ENCODE measurements at regions not wholly inside any gene's neighbourhood (a gene's known extent, or its start where the extent isn't known, plus 50 kb on each side); places are given as distances from the start of the nearest gene placed in this dataset.

DNA sequence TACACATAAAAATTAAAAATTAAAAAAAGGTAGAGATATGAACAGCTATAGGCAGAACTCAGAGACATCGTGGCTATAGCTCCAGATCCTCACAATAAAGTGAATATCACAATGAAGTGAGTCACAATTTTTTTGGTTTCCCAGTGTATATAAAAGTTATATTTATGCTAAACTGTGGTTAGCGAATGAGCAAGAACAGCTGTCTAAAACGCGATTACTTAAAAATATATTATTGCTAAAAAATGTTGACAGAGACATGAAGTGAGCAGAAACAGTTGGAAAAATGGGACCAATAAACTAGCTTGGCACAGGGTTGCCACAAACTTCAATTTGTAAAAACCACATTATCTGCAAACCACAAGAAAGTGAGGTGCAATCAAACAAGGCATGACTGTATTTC is 551.7 kb upstream of the NETO1 start:
- H3K36me3 ChIP-seq (ENCODE audit: insufficient read depth in 1 of 2, low read depth in 1 of 2) = no peaks in the 10 kb centered on the region
- H3K27me3 ChIP-seq (ENCODE audit: insufficient read depth in 3 of 3, low read length in 2 of 3) = no peaks in the 10 kb centered on the region
- H3K4me1 ChIP-seq = no peaks in the 10 kb centered on the region
- H3K4me3 ChIP-seq = no peak overlapping the region
- TF ChIP-seq, protein P1, sequence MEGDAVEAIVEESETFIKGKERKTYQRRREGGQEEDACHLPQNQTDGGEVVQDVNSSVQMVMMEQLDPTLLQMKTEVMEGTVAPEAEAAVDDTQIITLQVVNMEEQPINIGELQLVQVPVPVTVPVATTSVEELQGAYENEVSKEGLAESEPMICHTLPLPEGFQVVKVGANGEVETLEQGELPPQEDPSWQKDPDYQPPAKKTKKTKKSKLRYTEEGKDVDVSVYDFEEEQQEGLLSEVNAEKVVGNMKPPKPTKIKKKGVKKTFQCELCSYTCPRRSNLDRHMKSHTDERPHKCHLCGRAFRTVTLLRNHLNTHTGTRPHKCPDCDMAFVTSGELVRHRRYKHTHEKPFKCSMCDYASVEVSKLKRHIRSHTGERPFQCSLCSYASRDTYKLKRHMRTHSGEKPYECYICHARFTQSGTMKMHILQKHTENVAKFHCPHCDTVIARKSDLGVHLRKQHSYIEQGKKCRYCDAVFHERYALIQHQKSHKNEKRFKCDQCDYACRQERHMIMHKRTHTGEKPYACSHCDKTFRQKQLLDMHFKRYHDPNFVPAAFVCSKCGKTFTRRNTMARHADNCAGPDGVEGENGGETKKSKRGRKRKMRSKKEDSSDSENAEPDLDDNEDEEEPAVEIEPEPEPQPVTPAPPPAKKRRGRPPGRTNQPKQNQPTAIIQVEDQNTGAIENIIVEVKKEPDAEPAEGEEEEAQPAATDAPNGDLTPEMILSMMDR (IDR thresholded peaks at IDR 0.05) = no peak
- no peaks in the 10 kb centered on the region for H3K9me3 ChIP-seq
- DNase-seq (no peak), ATAC-seq (no peak)
- H3K27ac ChIP-seq = no peak overlapping the region
- 82 to 88% (median 87%) methylated on average over 4 of the region's 4 CpGs for WGBS, 3 donors
- intact Hi-C loops (cut with DNase I) = no loop called here

- 78 to 93% (median 83%) methylated on average over 4 of the region's 4 CpGs for WGBS, 3 donors
- TF ChIP-seq, protein P1 (IDR thresholded peaks at IDR 0.05) = no peak
- H3K27me3 ChIP-seq (ENCODE audit: insufficient read depth in 3 of 3, low read length in 2 of 3) = no peaks in the 10 kb centered on the region
- no peak overlapping the region for H3K27ac ChIP-seq
- no peaks in the 10 kb centered on the region for H3K4me1 ChIP-seq
- no peaks in the 10 kb centered on the region for H3K36me3 ChIP-seq (ENCODE audit: insufficient read depth in 1 of 2, low read depth in 1 of 2)
- no peaks in the 10 kb centered on the region for H3K9me3 ChIP-seq
- DNase-seq (no peak), ATAC-seq (no peak)
- no peak overlapping the region for H3K4me3 ChIP-seq
- intact Hi-C loops (cut with DNase I) = no loop called here
Measured at GRCh38 chr18:73414598-73414997, 546.8 kb upstream of the NETO1 start.

- 96 to 100% (median 100%) methylated on average over 1 of the region's 1 CpG for WGBS, 3 donors
- intact Hi-C loops (cut with DNase I) = no loop called here
- Histone ChIP-seq H3K36me3 (ENCODE audit: insufficient read depth in 1 of 2, low read depth in 1 of 2) (no peaks in the 10 kb centered on the region), H3K9me3 (no peaks in the 10 kb centered on the region), H3K4me3 (no peak overlapping the region), H3K4me1 (no peaks in the 10 kb centered on the region), H3K27ac (no peak overlapping the region), H3K27me3 (ENCODE audit: insufficient read depth in 3 of 3, low read length in 2 of 3) (no peaks in the 10 kb centered on the region)
- TF ChIP-seq, protein P1 (IDR thresholded peaks at IDR 0.05) = no peak
- DNase-seq = no peak
- ATAC-seq = no peak
Measured at GRCh38 chr18:73414069-73414468, 546.3 kb upstream of the NETO1 start.

DNA sequence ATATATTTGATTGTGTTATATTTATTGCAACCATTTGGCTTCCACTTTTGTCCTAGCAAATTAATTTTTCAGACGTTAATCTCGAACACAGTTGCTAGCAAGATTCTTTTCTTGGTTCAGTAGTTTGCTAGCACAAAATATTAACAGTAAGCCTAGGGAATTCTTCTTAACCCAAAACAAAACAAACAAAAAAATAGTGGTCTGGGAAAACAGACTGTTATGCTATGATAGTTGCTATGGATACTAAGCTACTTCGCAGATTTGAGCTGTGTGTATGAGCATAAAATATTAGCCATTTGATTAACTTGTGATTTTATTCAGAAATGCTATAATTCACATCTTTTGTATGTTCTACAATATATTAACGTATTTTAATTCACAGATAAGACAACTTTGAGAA is 541.5 kb upstream of the NETO1 start:
- intact Hi-C loops (cut with DNase I) = no loop called here
- Histone ChIP-seq H3K27ac (no peak overlapping the region), H3K9me3 (no peaks in the 10 kb centered on the region), H3K27me3 (ENCODE audit: insufficient read depth in 3 of 3, low read length in 2 of 3) (no peaks in the 10 kb centered on the region), H3K4me3 (no peak overlapping the region), H3K36me3 (ENCODE audit: insufficient read depth in 1 of 2, low read depth in 1 of 2) (no peaks in the 10 kb centered on the region), H3K4me1 (no peaks in the 10 kb centered on the region)
- no peak for DNase-seq
- WGBS, 3 donors = 49 to 50% (median 50%) methylated on average over 4 of the region's 4 CpGs
- no peak for ATAC-seq
- TF ChIP-seq, protein P1 (IDR thresholded peaks at IDR 0.05) = no peak

DNA sequence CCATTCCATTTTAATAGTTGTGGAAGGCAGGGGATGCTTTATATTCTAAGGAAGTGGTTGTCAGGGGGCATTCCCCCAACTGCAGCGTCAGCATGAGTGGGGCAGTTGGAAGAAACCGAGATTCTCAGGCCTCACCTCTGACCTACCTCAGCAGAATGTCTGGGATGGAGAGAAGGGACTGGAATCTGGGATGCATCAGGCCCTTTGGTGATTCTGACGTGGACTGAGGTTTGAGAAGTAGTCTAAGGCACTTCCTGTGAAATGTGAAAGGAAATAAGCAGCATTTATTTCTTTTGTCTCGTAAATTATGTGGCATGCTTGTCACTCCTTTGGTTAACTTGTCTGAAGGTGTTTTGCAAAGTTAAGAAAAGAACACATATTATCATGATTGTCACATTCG is 540.7 kb upstream of the NETO1 start:
- Histone ChIP-seq H3K36me3 (ENCODE audit: insufficient read depth in 1 of 2, low read depth in 1 of 2) (no peaks in the 10 kb centered on the region), H3K9me3 (no peaks in the 10 kb centered on the region), H3K4me1 (no peaks in the 10 kb centered on the region), H3K4me3 (no peak overlapping the region), H3K27me3 (ENCODE audit: insufficient read depth in 3 of 3, low read length in 2 of 3) (no peaks in the 10 kb centered on the region), H3K27ac (no peak overlapping the region)
- TF ChIP-seq, protein P1 (IDR thresholded peaks at IDR 0.05) = no peak
- WGBS, 3 donors = 44 to 56% (median 54%) methylated on average over 5 of the region's 5 CpGs
- DNase-seq (no peak), ATAC-seq (no peak)
- intact Hi-C loops (cut with DNase I) = no loop called here
